HG03135 (cell line): ENCODE measurements at regions not wholly inside any gene's neighbourhood (a gene's known extent, or its start where the extent isn't known, plus 50 kb on each side); places are given as distances from the start of the nearest gene placed in this dataset.
"Not testable (repeated sequence)": the region's sequence is repeated elsewhere in the genome, so short reads cannot be mapped to it uniquely, and the experiment has no call there.

Source experiments
- ATAC-seq: cut with Tn5 transposase; IDR thresholded peaks from one replicate; pipeline ENCODE4 v1.9.1; 2021; ENCODE audit warnings: mild to moderate bottlenecking, moderate library complexity; ENCODE audit not compliant: unreplicated experiment

DNA sequence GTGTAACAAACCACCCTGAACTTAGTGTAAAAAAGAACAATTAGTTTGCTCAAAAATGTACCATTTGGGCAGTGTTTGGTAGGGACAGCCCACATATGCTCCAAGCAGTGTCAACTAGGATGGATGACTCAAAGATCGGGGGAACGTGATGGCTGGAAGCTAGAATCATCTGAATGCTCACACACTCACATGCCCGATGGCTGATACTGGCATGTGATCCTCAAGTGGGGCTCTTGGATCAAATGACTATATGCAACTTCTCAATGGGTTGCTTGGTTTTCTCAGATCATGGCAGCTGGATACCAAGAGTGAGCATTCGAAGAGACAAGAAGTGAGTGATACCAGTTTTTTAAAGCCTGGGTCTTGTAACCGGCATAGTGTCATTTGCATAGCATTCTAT, 335.9 kb upstream of the KCNMB2 start:
- ATAC-seq: no peak

DNA sequence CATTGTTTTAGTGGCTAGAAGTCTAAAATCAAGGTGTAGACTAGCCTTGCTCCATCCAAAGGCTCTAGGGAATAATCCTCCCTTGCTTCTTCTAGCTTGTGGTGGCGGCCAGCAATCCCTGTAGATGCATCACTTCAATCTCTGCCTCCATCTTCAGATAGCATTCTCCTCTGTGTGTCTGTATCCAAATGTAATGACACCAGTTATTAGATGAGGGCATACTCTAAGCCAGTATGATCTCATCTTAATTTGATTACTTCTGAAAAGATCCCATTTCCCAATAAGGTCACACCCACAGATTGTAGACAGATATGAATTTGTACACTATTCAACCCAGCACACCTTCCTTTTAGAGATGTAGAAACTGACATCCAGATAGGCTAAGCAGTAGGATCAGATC, 334.5 kb upstream of the KCNMB2 start:
- no peak for ATAC-seq

- no peak for ATAC-seq
Observed at GRCh38 chr3:178202194-178202593, 334.0 kb upstream of the KCNMB2 start.

GRCh38 chr3:178203165-178203564, 333.1 kb upstream of the KCNMB2 start:
- no peak for ATAC-seq

DNA sequence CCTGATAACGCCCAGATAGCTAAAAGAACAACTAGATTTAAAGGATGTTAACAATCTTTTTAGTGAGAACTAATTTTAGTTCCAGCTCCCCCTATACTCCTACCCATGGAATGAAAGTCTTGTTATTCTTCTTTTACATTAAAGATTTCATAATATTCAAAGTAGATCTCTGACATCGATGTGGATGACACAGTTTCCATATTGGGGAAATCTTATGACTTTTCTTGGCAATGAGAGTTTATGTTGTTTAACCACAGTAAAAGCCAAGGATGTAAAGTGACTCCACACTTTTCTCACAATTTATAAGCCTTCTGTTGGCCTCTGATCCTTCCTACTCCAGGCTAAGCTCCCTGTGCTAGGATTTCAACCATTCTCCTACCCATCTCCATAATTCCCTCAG, 332.6 kb upstream of the KCNMB2 start:
- ATAC-seq: no peak

DNA sequence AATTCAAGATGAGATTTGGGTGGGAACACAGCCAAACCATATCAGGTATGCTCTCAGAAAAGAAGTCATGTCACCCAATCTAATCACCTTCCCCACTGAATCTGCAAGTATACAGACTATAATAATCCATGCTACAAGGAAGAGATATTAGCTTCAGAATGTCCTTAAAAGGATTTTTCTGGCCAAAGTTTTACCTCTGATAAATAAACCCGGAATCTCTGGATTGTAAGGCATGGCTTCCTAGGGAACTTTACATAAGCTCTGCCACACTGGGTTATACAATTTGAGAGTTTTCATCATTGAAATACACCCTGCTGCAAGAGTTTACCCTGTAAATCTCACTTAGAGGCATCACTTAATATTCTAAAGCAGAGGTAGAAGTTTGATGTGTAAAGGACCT, 330.5 kb upstream of the KCNMB2 start:
- no peak for ATAC-seq

DNA sequence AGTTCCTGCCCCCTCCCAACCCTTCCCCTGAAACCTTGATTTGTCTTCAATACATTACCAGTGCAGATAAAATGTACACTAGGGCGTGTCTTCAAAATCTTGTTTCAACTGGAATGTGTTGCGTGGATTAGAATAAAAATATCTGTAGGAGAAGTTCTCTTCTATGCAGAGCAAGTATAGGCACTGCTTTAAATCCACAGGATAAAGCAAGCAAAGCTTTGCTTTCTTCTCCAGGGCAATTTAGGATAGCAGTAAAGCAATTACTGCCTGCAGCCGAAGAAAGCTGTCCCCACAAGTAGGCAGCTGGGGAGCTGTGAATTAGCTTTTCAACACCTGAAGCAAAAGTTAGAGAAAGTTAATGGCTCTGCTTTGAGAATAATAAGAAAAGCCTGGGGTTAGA, 329.7 kb upstream of the KCNMB2 start:
- ATAC-seq: no peak

- not testable (repeated sequence) for ATAC-seq
Observed at GRCh38 chr3:178207161-178207560, 329.1 kb upstream of the KCNMB2 start.

GRCh38 chr3:178207627-178208026, 328.6 kb upstream of the KCNMB2 start:
- not testable (repeated sequence) for ATAC-seq

DNA sequence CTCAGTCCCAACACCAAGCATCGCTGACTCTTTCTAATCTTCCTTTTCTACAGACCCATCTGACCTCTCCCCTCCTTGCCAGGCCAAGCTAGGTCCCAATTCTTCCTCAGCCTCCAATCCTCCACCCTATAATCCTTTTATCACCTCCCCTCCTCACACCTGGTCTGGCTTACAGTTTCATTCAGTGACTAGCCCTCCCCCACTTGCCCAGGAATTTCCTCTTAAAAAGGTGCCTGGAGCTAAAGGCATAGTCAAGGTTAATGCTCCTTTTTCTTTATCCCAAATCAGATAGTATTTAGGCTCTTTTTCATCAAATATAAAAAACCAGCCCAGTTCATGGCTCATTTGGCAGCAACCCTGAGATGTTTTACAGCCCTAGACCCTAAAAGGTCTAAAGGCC, 327.1 kb upstream of the KCNMB2 start:
- ATAC-seq: not testable (repeated sequence)

DNA sequence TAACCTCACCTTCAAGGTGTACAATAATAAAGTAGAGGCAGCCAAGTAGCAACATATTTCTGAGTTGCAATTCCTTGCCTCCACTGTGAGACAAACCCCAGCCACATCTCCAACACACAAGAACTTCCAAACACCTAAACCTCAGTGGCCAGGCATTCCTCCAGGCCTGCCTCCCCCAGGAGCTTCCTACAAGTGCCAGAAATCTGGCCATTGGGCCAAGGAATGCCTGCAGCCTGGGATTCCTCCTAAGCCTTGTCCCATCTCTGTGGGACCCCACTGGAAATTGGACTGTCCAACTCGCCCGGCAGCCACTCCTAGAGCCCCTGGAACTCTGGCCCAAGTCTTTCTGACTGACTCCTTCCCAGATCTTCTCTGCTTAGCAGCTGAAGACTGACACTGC, 326.6 kb upstream of the KCNMB2 start:
- ATAC-seq: not testable (repeated sequence)

DNA sequence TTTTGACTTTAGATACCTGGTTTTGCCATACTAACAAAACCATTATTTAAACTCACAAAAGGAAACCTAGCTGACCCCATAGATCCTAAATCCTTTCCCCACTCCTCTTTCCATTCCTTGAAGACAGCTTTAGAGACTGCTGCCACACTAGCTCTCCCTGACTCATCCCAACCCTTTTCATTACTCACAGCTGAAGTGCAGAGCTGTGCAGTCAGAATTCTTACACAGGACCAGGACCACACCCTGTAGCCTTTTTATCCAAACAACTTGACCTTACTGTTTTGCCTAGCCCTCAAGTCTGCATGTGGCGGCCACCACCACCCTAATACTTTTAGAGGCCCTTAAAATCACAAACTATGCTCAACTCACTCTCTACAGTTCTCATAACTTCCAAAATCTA, 325.1 kb upstream of the KCNMB2 start:
- not testable (repeated sequence) for ATAC-seq

DNA sequence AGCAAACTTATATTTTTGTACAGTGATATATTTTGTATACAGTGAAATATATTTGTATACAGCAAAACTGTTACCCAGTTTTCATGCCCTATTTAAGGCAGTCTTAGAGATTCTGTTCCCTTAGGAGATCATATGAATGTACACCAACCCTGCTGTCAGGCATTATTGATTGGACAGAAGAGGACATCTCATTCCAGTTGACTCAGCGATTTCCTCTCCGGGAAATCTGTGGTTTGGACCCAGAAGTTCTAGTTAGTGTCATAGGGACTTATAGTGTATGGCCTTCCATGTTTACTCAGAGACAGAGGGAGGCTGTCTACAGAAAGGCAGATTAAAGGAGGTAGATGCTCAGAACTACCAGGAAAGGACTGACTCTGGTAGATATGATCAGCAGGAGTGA, 318.8 kb upstream of the KCNMB2 start:
- ATAC-seq: no peak

DNA sequence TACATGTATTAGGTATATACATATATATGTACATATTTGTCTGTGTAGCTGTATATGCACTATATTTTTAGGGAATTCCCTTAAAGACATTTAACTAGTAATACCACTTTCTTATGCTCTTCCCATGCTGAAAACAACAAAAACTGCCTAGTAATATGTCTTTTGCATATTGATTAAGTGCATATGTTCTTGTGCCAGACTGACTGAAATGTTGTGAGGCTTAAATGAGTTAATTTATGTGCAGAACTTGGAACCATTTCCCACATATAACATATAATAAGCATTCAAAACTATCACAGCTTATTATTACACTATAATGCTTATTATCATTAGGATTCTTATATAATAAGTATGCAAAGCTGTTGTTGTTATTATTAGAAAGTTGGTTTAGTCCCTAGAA, 318.0 kb upstream of the KCNMB2 start:
- ATAC-seq: no peak

GRCh38 chr3:178219661-178220060, 316.6 kb upstream of the KCNMB2 start:
- not testable (repeated sequence) for ATAC-seq

- no peak for ATAC-seq
Observed at GRCh38 chr3:178223876-178224275, 312.4 kb upstream of the KCNMB2 start.

- no peak for ATAC-seq
Observed at GRCh38 chr3:178226094-178226493, 310.1 kb upstream of the KCNMB2 start.

- ATAC-seq: no peak
Observed at GRCh38 chr3:178231645-178232044, 304.6 kb upstream of the KCNMB2 start.

- ATAC-seq: no peak
Observed at GRCh38 chr3:178233371-178234071, 302.7 kb upstream of the KCNMB2 start.

GRCh38 chr3:178236555-178237277, 299.5 kb upstream of the KCNMB2 start:
- no peak for ATAC-seq

DNA sequence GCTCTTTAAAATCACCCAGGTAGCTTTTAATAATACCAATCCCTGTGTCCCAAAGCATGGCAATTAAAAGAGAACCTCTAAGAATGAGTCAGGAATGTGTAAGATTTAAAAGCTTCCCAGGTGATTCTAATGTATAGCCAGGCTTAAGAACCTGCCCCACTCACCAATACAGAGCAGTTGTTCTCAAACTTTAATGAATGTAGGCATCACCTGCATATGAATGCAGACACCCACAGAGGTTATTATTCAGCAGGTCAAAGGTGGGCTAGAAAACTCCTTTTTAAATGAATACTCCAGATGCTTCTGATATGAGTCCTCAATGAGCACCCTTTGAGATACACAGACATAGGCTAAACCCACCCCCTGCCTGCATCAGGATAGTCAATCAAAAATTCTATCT, 298.1 kb upstream of the KCNMB2 start:
- ATAC-seq: no peak
